NT2/D1 (cell line): ENCODE measurements at regions not wholly inside any gene's neighbourhood (a gene's known extent, or its start where the extent isn't known, plus 50 kb on each side); places are given as distances from the start of the nearest gene placed in this dataset.
"Not testable (repeated sequence)": the region's sequence is repeated elsewhere in the genome, so short reads cannot be mapped to it uniquely, and the experiment has no call there.

ENCODE experiments used
- DNase-seq: peaks from one replicate; pipeline ENCODE4 v3.0.0-alpha.2; 2011; ENCODE audit warnings: low read depth, low spot score
- H3K27me3 ChIP-seq: 2 replicates; pipeline ENCODE4 v1.6.0; 2011; ENCODE audit warnings: mild to moderate bottlenecking; ENCODE audit not compliant: insufficient read length, insufficient read depth
- H3K36me3 ChIP-seq: 2 replicates; pipeline ENCODE4 v1.6.1; 2011; ENCODE audit warnings: mild to moderate bottlenecking, low read length, mixed read lengths; ENCODE audit not compliant: insufficient read depth, insufficient read length
- H3K4me1 ChIP-seq: 2 replicates; pipeline ENCODE4 v1.5.1; 2011; ENCODE audit not compliant: insufficient read depth, insufficient read length
- H3K4me3 ChIP-seq: 2 replicates; pipeline ENCODE4 v1.5.1; 2011; ENCODE audit warnings: low read depth; ENCODE audit not compliant: insufficient read length
- H3K9ac ChIP-seq: 2 replicates; pipeline ENCODE4 v1.6.0; 2011; ENCODE audit warnings: low read depth; ENCODE audit not compliant: insufficient read length
- H3K9me3 ChIP-seq: 2 replicates; pipeline ENCODE4 v1.5.1; 2011; ENCODE audit warnings: mild to moderate bottlenecking, low read length; ENCODE audit not compliant: insufficient read depth
- SUZ12 ChIP-seq: IDR thresholded peaks from 2 replicates; pipeline ENCODE4 v1.6.1; 2011; ENCODE audit not compliant: insufficient read length, insufficient read depth; ENCODE audit errors: extremely low read depth
- YY1 ChIP-seq: IDR thresholded peaks from 2 replicates; pipeline ENCODE4 v1.6.1; 2011; ENCODE audit not compliant: insufficient read length, insufficient read depth
- ZNF274 ChIP-seq: IDR thresholded peaks from 2 replicates; pipeline ENCODE4 v1.6.1; 2011; ENCODE audit warnings: mild to moderate bottlenecking, low read depth, low read length

DNA sequence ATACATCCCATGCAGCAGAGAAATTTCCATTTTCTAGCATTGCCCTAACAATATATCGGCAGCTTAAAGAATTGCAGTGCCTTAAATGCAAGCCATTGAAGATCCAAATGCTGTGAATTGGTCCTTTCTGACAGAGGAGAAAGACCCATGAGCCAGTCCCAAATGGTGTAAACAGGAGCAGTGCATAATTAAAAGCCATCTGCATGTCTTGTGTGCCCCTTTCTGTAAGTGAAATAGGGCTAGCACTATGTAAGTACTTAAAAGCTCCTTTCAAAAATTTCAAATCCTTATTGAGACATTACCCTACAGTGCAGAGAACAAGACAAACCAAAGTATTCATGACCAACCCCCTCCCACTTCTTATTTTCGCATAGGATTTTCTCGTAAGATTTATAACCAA, 108.7 kb upstream of the LCORL start:
- Histone ChIP-seq H3K36me3 (no peaks in the 10 kb centered on the region), H3K9ac (no peak overlapping the region)

DNA sequence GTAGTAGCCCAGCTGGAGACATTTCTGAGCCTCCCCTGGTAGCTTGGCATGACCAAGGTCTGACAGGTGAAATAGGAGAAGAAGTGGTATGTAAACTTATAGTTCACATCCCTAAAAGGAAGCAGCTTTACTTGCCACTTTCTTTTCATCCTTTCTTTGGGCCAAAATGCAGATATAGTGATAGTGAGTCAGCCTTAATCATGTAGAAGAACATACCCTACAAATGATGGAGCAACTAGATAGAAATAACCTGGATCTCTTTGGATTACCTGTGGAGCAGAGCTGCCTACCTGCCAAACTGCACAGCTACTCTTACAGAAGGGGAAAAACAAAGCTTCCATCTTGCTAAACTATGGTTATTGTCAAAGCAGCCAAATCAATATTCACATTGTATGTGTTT, 106.7 kb upstream of the LCORL start:
- DNase-seq: no peak
- H3K4me1 ChIP-seq: no peaks in the 10 kb centered on the region

More for the DNA sequence above, 108.7 kb upstream of the LCORL start:
- no peaks in the 10 kb centered on the region for H3K9me3 ChIP-seq
- DNase-seq: no peak
- no peak overlapping the region for H3K4me3 ChIP-seq
- H3K27me3 ChIP-seq: no peaks in the 10 kb centered on the region
- no peaks in the 10 kb centered on the region for H3K4me1 ChIP-seq
- TF ChIP-seq SUZ12 (no peak), ZNF274 (no peak), YY1 (no peak)

DNA sequence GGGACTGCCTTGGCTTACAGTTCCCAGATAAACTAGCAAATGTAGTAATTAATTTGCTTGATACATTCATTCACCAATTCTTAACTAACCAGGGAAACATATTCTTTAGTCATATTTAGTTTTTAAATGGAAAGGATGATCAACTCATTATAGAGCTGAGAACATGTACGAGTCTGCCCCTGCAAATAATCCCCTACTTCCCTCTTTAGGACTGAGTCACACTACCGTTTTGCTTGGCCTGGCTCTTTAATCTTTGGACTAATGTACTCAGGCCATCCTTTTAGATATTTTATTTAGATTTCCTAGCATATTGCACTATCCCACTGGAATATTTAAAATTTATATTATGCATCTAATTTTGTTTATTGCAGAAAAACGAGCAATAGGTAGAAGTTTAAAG, 105.5 kb upstream of the LCORL start:
- H3K9ac ChIP-seq: no peak overlapping the region
- no peaks in the 10 kb centered on the region for H3K9me3 ChIP-seq
- no peaks in the 10 kb centered on the region for H3K4me1 ChIP-seq
- no peak for TF ChIP-seq ZNF274
- no peak overlapping the region for H3K4me3 ChIP-seq
- no peaks in the 10 kb centered on the region for H3K36me3 ChIP-seq
- H3K27me3 ChIP-seq: no peaks in the 10 kb centered on the region
- no peak for DNase-seq

More for the DNA sequence above, 106.7 kb upstream of the LCORL start:
- H3K27me3 ChIP-seq: no peaks in the 10 kb centered on the region
- H3K36me3 ChIP-seq: no peaks in the 10 kb centered on the region
- no peak overlapping the region for H3K4me3 ChIP-seq
- H3K9ac ChIP-seq: no peak overlapping the region
- TF ChIP-seq YY1 (no peak), ZNF274 (no peak), SUZ12 (no peak)
- H3K9me3 ChIP-seq: no peaks in the 10 kb centered on the region

DNA sequence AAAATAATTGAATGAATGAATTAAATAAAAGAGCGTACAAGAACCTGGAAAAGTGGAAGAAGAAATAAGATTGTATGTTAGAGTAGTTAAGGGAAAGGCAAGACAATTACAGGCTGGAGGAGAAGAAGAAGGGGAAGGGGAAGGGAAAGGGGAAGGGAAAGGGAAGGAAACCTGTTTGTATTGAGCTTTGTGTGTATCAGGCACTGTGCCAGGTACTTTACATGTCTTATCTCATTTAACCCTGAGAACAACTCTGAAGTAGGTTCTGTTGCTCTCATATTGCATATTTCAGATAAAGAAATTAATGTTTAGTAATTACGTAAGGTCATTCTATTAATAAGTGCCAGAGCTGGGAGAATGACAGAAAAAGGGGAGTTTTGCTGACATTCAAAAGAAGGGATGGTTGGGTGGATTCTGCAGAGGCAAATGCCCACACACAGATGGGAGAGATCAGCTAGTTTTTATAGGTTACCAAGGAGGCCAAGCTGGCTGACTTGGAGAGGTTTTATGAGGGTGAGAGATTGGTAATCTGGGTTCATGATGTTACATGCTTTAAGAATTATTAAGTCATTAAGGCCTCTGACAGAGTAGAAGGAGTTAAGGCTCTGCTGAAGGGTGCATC, 92.3 kb upstream of the LCORL start:
- H3K9ac ChIP-seq: no peak overlapping the region
- no peaks in the 10 kb centered on the region for H3K9me3 ChIP-seq
- TF ChIP-seq YY1: no peak
- TF ChIP-seq SUZ12: no peak
- no peak for TF ChIP-seq ZNF274
- no peaks in the 10 kb centered on the region for H3K4me1 ChIP-seq
- H3K4me3 ChIP-seq: no peak overlapping the region
- no peak for DNase-seq
- no peaks in the 10 kb centered on the region for H3K27me3 ChIP-seq
- H3K36me3 ChIP-seq: no peaks in the 10 kb centered on the region

DNA sequence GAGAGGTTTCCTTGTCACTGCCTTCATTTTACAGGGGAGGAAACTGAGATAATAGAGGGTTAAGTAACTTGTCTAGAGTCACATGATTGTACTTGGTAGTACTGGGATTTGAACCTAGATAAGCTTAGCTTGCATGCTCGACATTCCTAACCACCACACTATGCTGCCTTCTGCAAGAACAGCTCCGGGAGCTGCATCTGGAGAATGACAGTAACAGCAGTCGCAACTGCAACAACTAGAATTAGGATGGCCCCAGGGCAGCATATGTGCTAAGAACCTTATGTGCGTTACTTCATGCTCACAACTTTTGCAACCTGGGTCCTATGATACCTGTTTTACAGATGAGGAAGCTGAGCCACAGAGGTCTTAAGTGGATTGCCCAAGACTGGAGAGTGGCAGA, 89.5 kb upstream of the LCORL start:
- H3K9me3 ChIP-seq: no peaks in the 10 kb centered on the region
- H3K9ac ChIP-seq: no peak overlapping the region
- no peaks in the 10 kb centered on the region for H3K4me1 ChIP-seq
- no peak for DNase-seq
- no peak for TF ChIP-seq YY1
- TF ChIP-seq SUZ12: no peak
- TF ChIP-seq ZNF274: no peak
- H3K27me3 ChIP-seq: no peaks in the 10 kb centered on the region
- no peak overlapping the region for H3K4me3 ChIP-seq
- H3K36me3 ChIP-seq: no peaks in the 10 kb centered on the region

DNA sequence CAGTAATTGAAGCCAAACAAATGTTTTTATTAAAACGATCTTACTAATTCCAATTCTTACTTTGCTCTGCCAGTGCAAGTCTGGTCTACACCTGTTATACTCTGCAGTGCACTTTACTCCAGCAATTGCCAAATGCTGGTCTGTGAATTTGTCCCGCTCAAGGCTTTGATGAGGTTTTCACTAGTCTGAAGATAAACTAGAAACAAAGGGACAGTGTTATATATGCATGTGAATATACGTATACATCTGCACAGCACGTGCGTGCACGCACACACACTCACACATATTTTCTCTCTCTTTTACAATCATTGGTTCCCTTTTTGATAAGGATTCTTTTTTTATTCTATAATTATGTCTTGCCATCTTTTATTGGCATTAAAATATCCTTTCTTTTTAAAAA, 88.5 kb upstream of the LCORL start:
- Histone ChIP-seq H3K4me1 (no peaks in the 10 kb centered on the region), H3K36me3 (no peaks in the 10 kb centered on the region), H3K9ac (no peak overlapping the region), H3K9me3 (no peaks in the 10 kb centered on the region), H3K4me3 (no peak overlapping the region), H3K27me3 (no peaks in the 10 kb centered on the region)
- DNase-seq: no peak
- TF ChIP-seq YY1: no peak
- TF ChIP-seq ZNF274: no peak
- no peak for TF ChIP-seq SUZ12

DNA sequence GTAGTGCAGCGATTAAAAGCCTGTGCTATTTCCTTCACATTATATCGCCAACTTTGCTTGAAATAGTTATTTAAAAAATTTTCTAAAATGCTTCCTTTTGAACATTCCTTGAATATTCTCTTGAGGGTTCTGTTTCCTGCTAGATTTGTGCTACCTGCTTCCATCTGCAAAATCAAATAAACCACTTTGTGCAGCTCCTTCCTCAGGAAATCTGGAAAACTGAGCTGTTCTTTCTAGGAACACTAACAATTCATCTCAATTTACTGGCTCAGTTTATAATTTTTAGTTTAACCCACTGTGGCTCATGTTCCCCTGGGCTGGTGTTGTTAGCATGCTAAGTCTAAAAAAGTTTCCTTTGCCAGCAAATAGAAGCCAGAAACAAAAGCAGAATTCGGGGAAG, 88.1 kb upstream of the LCORL start:
- TF ChIP-seq ZNF274: no peak
- TF ChIP-seq YY1: no peak
- no peak for TF ChIP-seq SUZ12
- H3K4me3 ChIP-seq: no peak overlapping the region
- H3K9ac ChIP-seq: no peak overlapping the region
- no peaks in the 10 kb centered on the region for H3K36me3 ChIP-seq
- H3K4me1 ChIP-seq: no peaks in the 10 kb centered on the region
- DNase-seq: no peak
- no peaks in the 10 kb centered on the region for H3K27me3 ChIP-seq
- no peaks in the 10 kb centered on the region for H3K9me3 ChIP-seq

DNA sequence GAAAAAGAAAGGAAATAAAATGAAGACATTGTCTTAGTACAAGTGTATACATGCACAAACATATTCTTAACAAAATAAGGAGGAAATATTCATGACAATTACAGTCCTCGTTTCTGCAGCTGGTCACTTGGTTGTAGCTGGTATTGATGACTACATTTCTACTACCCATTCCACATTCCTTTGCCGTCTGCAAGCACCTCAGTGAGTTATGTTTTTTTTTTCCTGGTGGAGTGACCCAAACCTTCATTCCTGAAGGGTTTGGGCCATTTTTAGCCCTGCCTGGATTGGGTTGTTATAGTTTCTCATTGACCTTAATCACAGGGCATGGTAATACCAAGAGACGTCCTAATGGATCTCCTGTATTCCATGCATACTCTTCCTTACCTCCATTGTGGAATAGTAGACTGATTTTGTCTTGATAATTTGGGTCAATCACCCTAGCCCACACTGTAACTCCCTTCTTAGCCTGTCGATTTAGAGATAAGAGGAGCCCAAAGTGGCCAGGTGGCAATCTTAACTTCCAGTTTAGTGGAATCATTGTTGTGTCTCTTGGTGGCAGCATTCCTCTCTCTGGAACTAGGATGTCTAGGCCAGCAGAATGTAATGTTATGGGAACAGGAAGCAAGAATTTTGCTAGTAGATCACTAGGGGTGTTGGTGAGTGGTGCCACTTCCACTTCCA, 86.4 kb upstream of the LCORL start:
- not testable (repeated sequence) for H3K4me3 ChIP-seq, H3K9me3 ChIP-seq, DNase-seq, H3K4me1 ChIP-seq, H3K9ac ChIP-seq, H3K36me3 ChIP-seq, H3K27me3 ChIP-seq
